HepG2 (cell line): ENCODE measurements at regions not wholly inside any gene's neighbourhood (a gene's known extent, or its start where the extent isn't known, plus 50 kb on each side); places are given as distances from the start of the nearest gene placed in this dataset.

ENCODE experiments used
- ATAC-seq: fragments of 200-7000 bp; cut with Tn5 transposase; 3 replicates; pipeline ENCODE4 v1.9.1; 2020; ENCODE audit warnings: mild to moderate bottlenecking, moderate library complexity
- BruUV-seq: library from RNA; stranded (reverse); fragments of 400-500 nt; replicated peaks from 2 replicates; lab custom pipeline; 2021; lab: Mats Ljungman, UMichigan
- CTCF ChIA-PET: fragments of 300-600 bp; formaldehyde crosslinking; extraction: SDS; loops from one replicate; lab custom pipeline; 2021; ENCODE audit warnings: low total read pairs, inconsistent platforms, low intra/inter-chr PET ratio; lab: Yijun Ruan, JAX
- POLR2A ChIA-PET: fragments of 350-600 bp; sonication (Branson Sonifier 250); formaldehyde crosslinking; loops from one replicate; lab custom pipeline; 2020; ENCODE audit warnings: antibody characterized with exemption, inconsistent platforms; lab: Yijun Ruan, JAX
- DNase-seq: peaks from one replicate; pipeline ENCODE4 v3.0.0-alpha.2; 2015; ENCODE audit warnings: low spot score
- FAIRE-seq: peaks from 3 replicates; lab custom pipeline; 2011; peaks lifted over from hg19 to GRCh38; lab: Jason Lieb, UNC
- H2AFZ ChIP-seq: one replicate; pipeline ENCODE4 v1.6.1; 2011; ENCODE audit warnings: low read length, inconsistent platforms
- H3K27ac ChIP-seq: fragments of 300-600 bp; 3 replicates; pipeline ENCODE4 v1.8.0; 2011; ENCODE audit warnings: mixed run types, mild to moderate bottlenecking, mixed read lengths, low read length, inconsistent platforms; ENCODE audit not compliant: insufficient read depth; ENCODE audit errors: extremely low read length
- H3K27me3 ChIP-seq, 2 experiments: fragments of 200-600 bp in 1 of 2; 2 replicates in 1 of 2; 3 replicates in 1 of 2; pipeline versions ENCODE4 v1.6.0 to v1.8.0; 2011; ENCODE audit warnings: low read length in 2 of 2, mild to moderate bottlenecking in 2 of 2, moderate library complexity in 2 of 2, inconsistent platforms in 1 of 2; ENCODE audit not compliant: insufficient read depth in 2 of 2, control insufficient read depth in 1 of 2
- H3K36me3 ChIP-seq, 2 experiments: fragments of 200-600 bp in 1 of 2; replicated peaks in 1 of 2; 2 replicates in 1 of 2; 3 replicates in 1 of 2; pipeline versions ENCODE4 v1.5.1 to v1.8.0; 2011; ENCODE audit warnings: low read length in 2 of 2, inconsistent platforms in 1 of 2; ENCODE audit not compliant: insufficient read depth in 2 of 2, control insufficient read depth in 1 of 2
- H3K4me1 ChIP-seq: 2 replicates; pipeline ENCODE4 v1.5.1; 2012; ENCODE audit warnings: low read length, inconsistent platforms; ENCODE audit not compliant: insufficient read depth
- H3K4me2 ChIP-seq: 2 replicates; pipeline ENCODE4 v1.6.0; 2011; ENCODE audit warnings: low read depth, low read length, inconsistent platforms
- H3K4me3 ChIP-seq, 3 experiments: fragments of 200-600 bp in 1 of 3; sonication (generic), shearing (Covaris generic) in 1 of 3; replicated peaks in 1 of 3; 2 replicates each; pipeline ENCODE4 v1.5.1; 2011 to 2016; ENCODE audit warnings: low read length in 3 of 3, inconsistent platforms in 2 of 3, low read depth in 2 of 3, mild to moderate bottlenecking in 2 of 3, control low read depth in 1 of 3, mixed read lengths in 1 of 3; ENCODE audit not compliant: insufficient read depth in 1 of 3
- H3K79me2 ChIP-seq: one replicate; pipeline ENCODE4 v1.6.1; 2011; ENCODE audit warnings: low read length, inconsistent platforms; ENCODE audit not compliant: insufficient read depth
- H3K9ac ChIP-seq: 2 replicates; pipeline ENCODE4 v1.6.0; 2011; ENCODE audit warnings: mild to moderate bottlenecking, low read depth, low read length, inconsistent platforms; ENCODE audit not compliant: insufficient read depth
- H3K9me3 ChIP-seq: 2 replicates; pipeline ENCODE4 v1.5.1; 2012; ENCODE audit warnings: mild to moderate bottlenecking, low read length
- H4K20me1 ChIP-seq: 2 replicates; pipeline ENCODE4 v1.6.0; 2011; ENCODE audit warnings: inconsistent platforms, mild to moderate bottlenecking, low read length, moderate library complexity; ENCODE audit not compliant: insufficient read depth
- ERF ChIP-seq: IDR thresholded peaks from 2 replicates; pipeline ENCODE4 v1.6.1; 2018; ENCODE audit warnings: missing biosample characterization, missing genetic modification reagents
- FOXC1 ChIP-seq: sonication (generic); formaldehyde crosslinking; IDR thresholded peaks from 2 replicates; pipeline ENCODE4 v1.8.0; 2022; ENCODE audit warnings: mild to moderate bottlenecking, missing genetic modification reagents, borderline replicate concordance
- HIVEP1 ChIP-seq: sonication (generic); formaldehyde crosslinking; IDR thresholded peaks from 2 replicates; pipeline ENCODE4 v1.4.0; 2020; ENCODE audit warnings: mild to moderate bottlenecking, missing genetic modification reagents
- LRRFIP1 ChIP-seq: sonication (generic); formaldehyde crosslinking; conservative IDR thresholded peaks from 2 replicates; pipeline ENCODE4 v1.4.0; 2020; ENCODE audit warnings: missing genetic modification reagents
- MAFK ChIP-seq, 2 experiments: IDR thresholded peaks in 1 of 2; conservative IDR thresholded peaks in 1 of 2; 2 replicates each; pipeline ENCODE4 v1.6.1; 2011; ENCODE audit warnings: improper control_type of control experiment in 2 of 2, low read length in 2 of 2
- MEIS1 ChIP-seq: sonication (generic); formaldehyde crosslinking; IDR thresholded peaks from 2 replicates; pipeline ENCODE4 v1.9.0; 2021; ENCODE audit warnings: mild to moderate bottlenecking, missing genetic modification reagents, moderate library complexity, borderline replicate concordance
- MZF1 ChIP-seq: sonication (generic); formaldehyde crosslinking; IDR thresholded peaks from 2 replicates; pipeline ENCODE4 v1.8.1; 2023; ENCODE audit warnings: mild to moderate bottlenecking, missing genetic modification reagents, borderline replicate concordance
- NR2F2 ChIP-seq: IDR thresholded peaks from 2 replicates; pipeline ENCODE4 v1.6.1; 2012; ENCODE audit warnings: low read depth, inconsistent platforms, borderline replicate concordance
- PHF21A ChIP-seq: sonication (generic); formaldehyde crosslinking; IDR thresholded peaks from 2 replicates; pipeline ENCODE4 v1.5.0; 2020; ENCODE audit warnings: mild to moderate bottlenecking, missing genetic modification reagents
- RNF2 ChIP-seq: fragments of 450-650 bp; conservative IDR thresholded peaks from 2 replicates; pipeline ENCODE4 v1.6.1; 2016; ENCODE audit warnings: low read depth
- RORA ChIP-seq: sonication (generic); formaldehyde crosslinking; IDR thresholded peaks from 2 replicates; pipeline ENCODE4 v1.5.0; 2020; ENCODE audit warnings: mild to moderate bottlenecking, missing genetic modification reagents, moderate library complexity
- SRY ChIP-seq: sonication (generic); formaldehyde crosslinking; IDR thresholded peaks from 2 replicates; pipeline ENCODE4 v1.8.0; 2022; ENCODE audit warnings: mild to moderate bottlenecking, missing genetic modification reagents
- ZNF263 ChIP-seq: sonication (generic); formaldehyde crosslinking; IDR thresholded peaks from 2 replicates; pipeline ENCODE4 v1.4.0; 2020; ENCODE audit warnings: missing genetic modification reagents
- ZNF280B ChIP-seq: sonication (generic); formaldehyde crosslinking; IDR thresholded peaks from 2 replicates; pipeline ENCODE4 v1.5.0; 2020; ENCODE audit warnings: missing genetic modification reagents, mild to moderate bottlenecking, borderline replicate concordance
- ZNF574 ChIP-seq: sonication (generic); formaldehyde crosslinking; IDR thresholded peaks from 2 replicates; pipeline ENCODE4 v1.4.0; 2020; ENCODE audit warnings: missing genetic modification reagents
- ZNF576 ChIP-seq: sonication (generic); formaldehyde crosslinking; IDR thresholded peaks from 2 replicates; pipeline ENCODE4 v1.4.0; 2020; ENCODE audit warnings: mild to moderate bottlenecking, missing genetic modification reagents
- ZNF652 ChIP-seq: IDR thresholded peaks from 2 replicates; pipeline ENCODE4 v1.6.1; 2016; ENCODE audit warnings: low read depth, borderline replicate concordance
- ZNF761 ChIP-seq: sonication (generic); formaldehyde crosslinking; conservative IDR thresholded peaks from 2 replicates; pipeline ENCODE4 v1.4.0; 2020; ENCODE audit warnings: mild to moderate bottlenecking, missing genetic modification reagents
- ZNF777 ChIP-seq: sonication (generic); formaldehyde crosslinking; IDR thresholded peaks from 2 replicates; pipeline ENCODE4 v1.4.0; 2020; ENCODE audit warnings: missing genetic modification reagents
- WGBS: methylation state at CpG from one replicate; pipeline ENCODE4 v1.1.6; 2017; ENCODE audit warnings: low lambda C conversion rate; 5-methylcytosine and 5-hydroxymethylcytosine counted together
- in situ Hi-C: cut with HindIII; loops from 2 replicates; pipeline ENCODE4 v1.10.0; 2017; ENCODE audit warnings: low pct_unique_long_range_greater_than_20kb; ENCODE audit not compliant: extremely low pct_ligation_motif_present
- intact Hi-C: fragments of 100-400 bp; cut with micrococcal nuclease; formaldehyde crosslinking; loops from one replicate; pipeline ENCODE4 v1.10.0; 2022; ENCODE audit not compliant: unreplicated experiment

GRCh38 chr13:33520468-33520839, 234.9 kb upstream of the STARD13 start:
- BruUV-seq = no TSS peak
- ATAC-seq = no peak
- Histone ChIP-seq H3K4me1 (no peaks in the 10 kb centered on the region), H3K27me3 (no peaks in the 10 kb centered on the region), H3K9ac (no peak overlapping the region)
- no peak for TF ChIP-seq ZNF652 (CRISPR knock-in tag)
- no peak for TF ChIP-seq MEIS1 (CRISPR knock-in tag)
- no peak for TF ChIP-seq ZNF574 (CRISPR knock-in tag)
- no peak for TF ChIP-seq ZNF777 (CRISPR knock-in tag)
- no peak for TF ChIP-seq SRY (CRISPR knock-in tag)
- no peak for TF ChIP-seq ZNF576 (CRISPR knock-in tag)
- no peak for TF ChIP-seq PHF21A (CRISPR knock-in tag)
- no peak for TF ChIP-seq NR2F2
- no peak for TF ChIP-seq HIVEP1 (CRISPR knock-in tag)
- TF ChIP-seq RORA (CRISPR knock-in tag) = no peak
- no peak for TF ChIP-seq MAFK (conservative IDR thresholded peaks at IDR 0.05 in 1 of 2, IDR thresholded peaks at IDR 0.05 in 1 of 2; ENCODE audit: low read length in 2 of 2)
- no peak for TF ChIP-seq LRRFIP1
- no peak for TF ChIP-seq MZF1 (CRISPR knock-in tag)
- no peak for TF ChIP-seq ZNF263 (CRISPR knock-in tag)
- TF ChIP-seq ZNF761 (CRISPR knock-in tag) = no peak
- TF ChIP-seq ERF (CRISPR knock-in tag) = no peak
- TF ChIP-seq ZNF280B (CRISPR knock-in tag) = no peak
- no peak for TF ChIP-seq FOXC1 (CRISPR knock-in tag)
- no peak for TF ChIP-seq RNF2
- TF ChIP-seq, all 625 proteins: peak for 0
- H2AFZ ChIP-seq = no peak overlapping the region
- in situ Hi-C loops = no loop called here
- no peaks in the 10 kb centered on the region for H3K79me2 ChIP-seq
- no peaks in the 10 kb centered on the region for H4K20me1 ChIP-seq
- intact Hi-C loops = no loop called here
- ChIA-PET POLR2A (no interaction called here), CTCF (no interaction called here)
- H3K9me3 ChIP-seq = no peaks in the 10 kb centered on the region
- WGBS = 95% methylated on average over 5 of the region's 5 CpGs
- H3K4me2 ChIP-seq = no peak overlapping the region
- H3K4me3 ChIP-seq = no peak overlapping the region
- FAIRE-seq (no peak), DNase-seq (no peak)
- no peak overlapping the region for H3K27ac ChIP-seq
- peaks cover 0 to 10% of the 10 kb centered on the region in 2 experiments; a peak in 1 of 5 replicates for H3K36me3 ChIP-seq
